ENCODE measurements at regions not wholly inside any gene's neighbourhood (a gene's known extent, or its start where the extent isn't known, plus 50 kb on each side); places are given as distances from the start of the nearest gene placed in this dataset.
A peak's percentile ranks its signal among the peaks of the same experiment; 100 is the strongest.

GRCh38 chr12:75724928-75725312 lies 213.5 kb upstream of the KRR1 start (continued):
- no peak for TF ChIP-seq TFDP2 (CRISPR knock-in tag; IDR thresholded peaks at IDR 0.05)
- TF ChIP-seq FOXA1 (IDR thresholded peaks at IDR 0.05) = no peak
- peak; percentile 75 for TF ChIP-seq FOXA1 (CRISPR knock-in tag; IDR thresholded peaks at IDR 0.05)
- peak; percentile 52; the same call in 1 of the 2 replicates for TF ChIP-seq SAP130 (CRISPR knock-in tag; IDR thresholded peaks at IDR 0.05; ENCODE audit: low read depth)
- TF ChIP-seq EP300 (IDR thresholded peaks at IDR 0.05; ENCODE audit: low read depth in 2 of 2, low read length in 2 of 2) = no peak
- 0 out of 2 replicates have a peak, but pooled peaks have one; percentile 18 for TF ChIP-seq EP300 (CRISPR knock-in tag; IDR thresholded peaks at IDR 0.05; ENCODE audit: borderline replicate concordance)
- TF ChIP-seq MTERF4 (CRISPR knock-in tag; IDR thresholded peaks at IDR 0.05) = no peak
- no peak for TF ChIP-seq SOX13 (IDR thresholded peaks at IDR 0.05)
- peak in 1 of 2 experiments; percentile 66; a peak in 2 of 4 replicates for TF ChIP-seq SOX13 (CRISPR knock-in tag; conservative IDR thresholded peaks at IDR 0.05 in 1 of 2, IDR thresholded peaks at IDR 0.05 in 1 of 2)
- 0 out of 2 replicates have a peak, but pooled peaks have one; percentile 48 for TF ChIP-seq ELF3 (CRISPR knock-in tag; IDR thresholded peaks at IDR 0.05)
- no peak for TF ChIP-seq ZNF749 (CRISPR knock-in tag; IDR thresholded peaks at IDR 0.05; ENCODE audit: borderline replicate concordance)
- TF ChIP-seq ATF3 (CRISPR knock-in tag; IDR thresholded peaks at IDR 0.05) = 0 out of 2 replicates have a peak, but pooled peaks have one; percentile 30
- no peak for TF ChIP-seq NR2F6 (IDR thresholded peaks at IDR 0.05)
- TF ChIP-seq NR2F6 (CRISPR knock-in tag; IDR thresholded peaks at IDR 0.05) = 0 out of 2 replicates have a peak, but pooled peaks have one; percentile 26
